WTC11 (cell line): ENCODE measurements at regions not wholly inside any gene's neighbourhood (a gene's known extent, or its start where the extent isn't known, plus 50 kb on each side); places are given as distances from the start of the nearest gene placed in this dataset.

Source experiments
- ATAC-seq: fragments of 200-7000 bp; cut with Tn5 transposase; 2 replicates; pipeline ENCODE4 v1.10.0; 2021; ENCODE audit warnings: mild to moderate bottlenecking, moderate library complexity
- CTCF ChIA-PET: fragments of 300-600 bp; sonication (Branson Sonifier 250); formaldehyde crosslinking; loops from one replicate; lab custom pipeline; 2021; ENCODE audit warnings: antibody characterized with exemption; lab: Charles Lee
- POLR2A ChIA-PET: fragments of 350-600 bp; sonication (Branson Sonifier 250); formaldehyde crosslinking; loops from one replicate; lab custom pipeline; 2021; ENCODE audit warnings: antibody characterized with exemption; lab: Charles Lee
- DNase-seq: peaks from one replicate; pipeline ENCODE4 v3.0.0; 2021; ENCODE audit warnings: low spot score
- H3K27ac Mint-ChIP-seq: 2 replicates; pipeline ENCODE4 v1.8.0; 2021; ENCODE audit warnings: mixed read lengths
- H3K27me3 Mint-ChIP-seq: 2 replicates; pipeline ENCODE4 v1.8.0; 2021; ENCODE audit warnings: low read depth, mild to moderate bottlenecking, moderate library complexity, mixed read lengths
- H3K36me3 Mint-ChIP-seq: 2 replicates; pipeline ENCODE4 v1.8.0; 2021; ENCODE audit warnings: mixed read lengths
- H3K4me1 Mint-ChIP-seq: 2 replicates; pipeline ENCODE4 v1.8.0; 2022; ENCODE audit warnings: mixed read lengths
- H3K4me3 Mint-ChIP-seq: 2 replicates; pipeline ENCODE4 v1.8.0; 2021; ENCODE audit warnings: mild to moderate bottlenecking, moderate library complexity, mixed read lengths
- H3K9me3 Mint-ChIP-seq: 2 replicates; pipeline ENCODE4 v1.8.0; 2021; ENCODE audit warnings: mixed read lengths
- E2F5 ChIP-seq: sonication (generic); formaldehyde crosslinking; IDR thresholded peaks from 2 replicates; pipeline ENCODE4 v1.8.1; 2022; ENCODE audit warnings: mild to moderate bottlenecking, moderate library complexity, missing genetic modification reagents
- EMX1 ChIP-seq: fragments of 250-450 bp; sonication (Bioruptor Pico); IDR thresholded peaks from 2 replicates; pipeline ENCODE4 v1.8.0; 2021; ENCODE audit warnings: mild to moderate bottlenecking
- FOXJ3 ChIP-seq: sonication (generic); formaldehyde crosslinking; IDR thresholded peaks from 2 replicates; pipeline ENCODE4 v1.9.0; 2021; ENCODE audit warnings: missing genetic modification reagents, mild to moderate bottlenecking, borderline replicate concordance
- FOXK1 ChIP-seq: sonication (generic); formaldehyde crosslinking; IDR thresholded peaks from 2 replicates; pipeline ENCODE4 v1.8.0; 2022; ENCODE audit warnings: mild to moderate bottlenecking, moderate library complexity, missing genetic modification reagents
- GABPB1 ChIP-seq: sonication (generic); formaldehyde crosslinking; IDR thresholded peaks from 2 replicates; pipeline ENCODE4 v1.8.1; 2023; ENCODE audit warnings: mild to moderate bottlenecking, missing genetic modification reagents
- GRHL2 ChIP-seq: fragments of 250-450 bp; sonication (Bioruptor Pico); IDR thresholded peaks from 2 replicates; pipeline ENCODE4 v1.8.0; 2022; ENCODE audit warnings: mild to moderate bottlenecking, moderate library complexity; ENCODE audit not compliant: insufficient replicate concordance, severe bottlenecking
- NR2C2 ChIP-seq: sonication (generic); formaldehyde crosslinking; IDR thresholded peaks from 2 replicates; pipeline ENCODE4 v1.8.0; 2022; ENCODE audit warnings: mild to moderate bottlenecking, missing genetic modification reagents
- PRDM15 ChIP-seq: sonication (generic); formaldehyde crosslinking; IDR thresholded peaks from 2 replicates; pipeline ENCODE4 v1.8.0; 2022; ENCODE audit warnings: missing genetic modification reagents
- PREB ChIP-seq: sonication (generic); formaldehyde crosslinking; IDR thresholded peaks from 2 replicates; pipeline ENCODE4 v1.8.1; 2022; ENCODE audit warnings: mild to moderate bottlenecking, missing genetic modification reagents, moderate library complexity, borderline replicate concordance
- RELA ChIP-seq: sonication (generic); formaldehyde crosslinking; IDR thresholded peaks from 2 replicates; pipeline ENCODE4 v1.8.1; 2022; ENCODE audit warnings: missing genetic modification reagents, mild to moderate bottlenecking, borderline replicate concordance
- ZBTB21 ChIP-seq: sonication (generic); formaldehyde crosslinking; IDR thresholded peaks from 2 replicates; pipeline ENCODE4 v1.8.1; 2023; ENCODE audit warnings: mild to moderate bottlenecking, missing genetic modification reagents, borderline replicate concordance
- ZNF138 ChIP-seq: sonication (generic); formaldehyde crosslinking; conservative IDR thresholded peaks from 2 replicates; pipeline ENCODE4 v1.8.1; 2022; ENCODE audit warnings: mild to moderate bottlenecking, moderate library complexity, missing genetic modification reagents
- ZNF219 ChIP-seq: sonication (generic); formaldehyde crosslinking; IDR thresholded peaks from 2 replicates; pipeline ENCODE4 v1.8.0; 2023; ENCODE audit warnings: missing genetic modification reagents, mild to moderate bottlenecking, borderline replicate concordance
- ZNF425 ChIP-seq: fragments of 250-450 bp; sonication (Bioruptor Pico); conservative IDR thresholded peaks from 2 replicates; pipeline ENCODE4 v1.9.0; 2021; ENCODE audit warnings: mild to moderate bottlenecking
- ZNF532 ChIP-seq: fragments of 250-450 bp; sonication (Bioruptor Pico); IDR thresholded peaks from 2 replicates; pipeline ENCODE4 v1.9.0; 2021; ENCODE audit warnings: mild to moderate bottlenecking, borderline replicate concordance
- ZSCAN18 ChIP-seq: fragments of 250-450 bp; sonication (Bioruptor Pico); IDR thresholded peaks from 2 replicates; pipeline ENCODE4 v2.1.2; 2022; ENCODE audit warnings: mild to moderate bottlenecking, moderate library complexity

GRCh38 chr10:53108317-53108934 lies 335.8 kb upstream of the MBL2 start:
- Mint-ChIP-seq H3K4me3 (no peak overlapping the region), H3K27ac (no peak overlapping the region), H3K9me3 (peaks cover 32% of the 10 kb centered on the region), H3K27me3 (no peaks in the 10 kb centered on the region), H3K4me1 (peaks cover 15% of the 10 kb centered on the region), H3K36me3 (peaks cover 20% of the 10 kb centered on the region)
- no peak for TF ChIP-seq PREB (CRISPR knock-in tag)
- no peak for TF ChIP-seq EMX1 (CRISPR knock-in tag)
- no peak for TF ChIP-seq ZNF138 (CRISPR knock-in tag)
- TF ChIP-seq ZBTB21 (CRISPR knock-in tag): no peak
- no peak for TF ChIP-seq GABPB1
- TF ChIP-seq PRDM15: no peak
- no peak for TF ChIP-seq RELA
- TF ChIP-seq GRHL2: no peak
- no peak for TF ChIP-seq ZSCAN18 (CRISPR knock-in tag)
- no peak for TF ChIP-seq ZNF219 (CRISPR knock-in tag)
- no peak for TF ChIP-seq FOXK1 (CRISPR knock-in tag)
- TF ChIP-seq ZNF532: no peak
- no peak for TF ChIP-seq E2F5 (CRISPR knock-in tag)
- no peak for TF ChIP-seq NR2C2 (CRISPR knock-in tag)
- ChIA-PET POLR2A (no interaction called here), CTCF (no interaction called here)
- DNase-seq: no peak
- no peak for ATAC-seq

GRCh38 chr10:53107711-53108110 lies 335.1 kb upstream of the MBL2 start:
- peaks cover 15% of the 10 kb centered on the region for H3K4me1 Mint-ChIP-seq
- CTCF ChIA-PET: interaction anchor here (0.8 kb wide), 1 partner anchor 290 kb away, joined by 3 read pairs; no protein-coding TSS in a partner anchor
- no peak for DNase-seq
- no peaks in the 10 kb centered on the region for H3K27me3 Mint-ChIP-seq
- no peak for ATAC-seq
- H3K27ac Mint-ChIP-seq: no peak overlapping the region
- no peak for TF ChIP-seq PRDM15
- TF ChIP-seq GABPB1: no peak
- no peak for TF ChIP-seq FOXJ3 (CRISPR knock-in tag)
- no peak for TF ChIP-seq ZNF425 (CRISPR knock-in tag)
- peaks cover 20% of the 10 kb centered on the region for H3K36me3 Mint-ChIP-seq
- POLR2A ChIA-PET: no interaction called here
- H3K9me3 Mint-ChIP-seq: peaks cover 32% of the 10 kb centered on the region
- no peak overlapping the region for H3K4me3 Mint-ChIP-seq
